PC-9 (cell line): ENCODE measurements at regions not wholly inside any gene's neighbourhood (a gene's known extent, or its start where the extent isn't known, plus 50 kb on each side); places are given as distances from the start of the nearest gene placed in this dataset.

ENCODE experiments used
- BruUV-seq: library from RNA; stranded (reverse); fragments of 400-500 nt; replicated peaks from 2 replicates; lab custom pipeline; 2021; lab: Mats Ljungman, UMichigan
- CTCF ChIA-PET: fragments of 300-600 bp; sonication (Branson Sonifier 250); formaldehyde crosslinking; loops from one replicate; lab custom pipeline; 2022; ENCODE audit warnings: antibody characterized with exemption; lab: Charles Lee
- POLR2A ChIA-PET: fragments of 300-600 bp; sonication (Branson Sonifier 250); formaldehyde crosslinking; loops from one replicate; lab custom pipeline; 2022; ENCODE audit warnings: antibody characterized with exemption; ENCODE audit not compliant: unreplicated experiment; lab: Charles Lee
- DNase-seq, 2 experiments: peaks; one replicate each; pipeline versions ENCODE4 v3.0.0 to v3.0.0-alpha.2; 2015 to 2022; ENCODE audit warnings: mixed read lengths in 1 of 2
- H2AFZ ChIP-seq: fragments of 200-600 bp; sonication (generic); 2 replicates; pipeline ENCODE4 v1.8.1; 2017; ENCODE audit warnings: antibody characterized with exemption
- H3F3A ChIP-seq: fragments of 200-600 bp; sonication (generic); 2 replicates; pipeline ENCODE4 v1.8.1; 2017; ENCODE audit warnings: antibody characterized with exemption, mild to moderate bottlenecking, low read depth; ENCODE audit not compliant: insufficient read depth
- H3K27ac ChIP-seq: fragments of 200-600 bp; sonication (generic); 2 replicates; pipeline ENCODE4 v1.6.1; 2016; ENCODE audit warnings: mixed run types
- H3K27me3 ChIP-seq: fragments of 200-600 bp; sonication (generic); 2 replicates; pipeline ENCODE4 v1.6.1; 2016; ENCODE audit warnings: low read depth, mixed run types; ENCODE audit not compliant: insufficient read depth
- H3K36me3 ChIP-seq: fragments of 200-600 bp; sonication (generic); 2 replicates; pipeline ENCODE4 v1.6.1; 2016; ENCODE audit warnings: low read depth, mixed run types
- H3K4me1 ChIP-seq: fragments of 200-600 bp; sonication (generic); replicated peaks from 2 replicates; pipeline ENCODE4 v1.6.1; 2016; ENCODE audit warnings: mixed run types; ENCODE audit not compliant: insufficient read depth
- H3K4me2 ChIP-seq: fragments of 200-600 bp; sonication (generic); 2 replicates; pipeline ENCODE4 v1.6.1; 2017; ENCODE audit warnings: mixed run types
- H3K4me3 ChIP-seq: fragments of 200-600 bp; sonication (generic); 2 replicates; pipeline ENCODE4 v1.6.1; 2016; ENCODE audit warnings: mixed run types
- H3K79me2 ChIP-seq: fragments of 200-600 bp; sonication (generic); 2 replicates; pipeline ENCODE4 v1.6.1; 2017; ENCODE audit warnings: low read depth, mixed run types
- H3K9me2 ChIP-seq: fragments of 200-600 bp; sonication (generic); 2 replicates; pipeline ENCODE4 v1.8.1; 2017; ENCODE audit warnings: mild to moderate bottlenecking; ENCODE audit not compliant: insufficient read depth
- H3K9me3 ChIP-seq: fragments of 200-600 bp; sonication (generic); 2 replicates; pipeline ENCODE4 v1.8.1; 2016; ENCODE audit warnings: low read depth; ENCODE audit not compliant: insufficient read depth
- H4K20me1 ChIP-seq: fragments of 200-600 bp; sonication (generic); 2 replicates; pipeline ENCODE4 v1.8.1; 2017; ENCODE audit not compliant: insufficient read depth
- EZH2 ChIP-seq: fragments of 200-600 bp; sonication (generic); IDR thresholded peaks from 2 replicates; pipeline ENCODE4 v1.8.0; 2017; ENCODE audit warnings: antibody characterized with exemption, low read depth
- intact Hi-C: fragments of 100-400 bp; cut with micrococcal nuclease; formaldehyde crosslinking; loops from one replicate; pipeline ENCODE4 v1.10.0; 2022; ENCODE audit not compliant: unreplicated experiment
- TF ChIP-seq, protein P1 (sequence below): fragments of 200-600 bp; sonication (generic); conservative IDR thresholded peaks from 2 replicates; pipeline ENCODE4 v1.6.1; 2017; ENCODE audit warnings: mixed run types, antibody characterized with exemption, mild to moderate bottlenecking, moderate library complexity

DNA sequence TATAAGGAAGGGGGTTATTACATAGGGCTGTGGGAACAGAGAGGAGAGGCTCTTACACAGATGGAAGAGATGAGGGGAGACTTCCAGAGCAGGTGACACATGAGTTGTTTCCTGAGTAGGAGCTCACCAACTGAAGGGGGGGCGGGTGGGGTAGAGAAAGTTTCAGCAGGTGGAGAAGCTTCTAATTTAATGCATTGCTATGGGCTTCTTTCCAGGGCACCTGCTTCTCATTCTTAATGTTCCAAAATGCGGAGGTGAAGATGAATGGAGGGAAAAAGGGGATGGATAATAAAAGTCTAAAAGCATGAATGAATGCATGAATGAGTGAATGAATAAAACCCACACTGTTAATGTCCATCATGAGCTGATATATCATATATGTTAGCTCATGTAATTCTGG, 439.0 kb upstream of the CCL2 start:
- ChIA-PET CTCF (no interaction called here), POLR2A (interaction anchor here (0.6 kb wide), 1 partner anchor 27 kb away, joined by 3 read pairs; no protein-coding TSS in a partner anchor)
- no peak for TF ChIP-seq EZH2
- TF ChIP-seq, protein P1, sequence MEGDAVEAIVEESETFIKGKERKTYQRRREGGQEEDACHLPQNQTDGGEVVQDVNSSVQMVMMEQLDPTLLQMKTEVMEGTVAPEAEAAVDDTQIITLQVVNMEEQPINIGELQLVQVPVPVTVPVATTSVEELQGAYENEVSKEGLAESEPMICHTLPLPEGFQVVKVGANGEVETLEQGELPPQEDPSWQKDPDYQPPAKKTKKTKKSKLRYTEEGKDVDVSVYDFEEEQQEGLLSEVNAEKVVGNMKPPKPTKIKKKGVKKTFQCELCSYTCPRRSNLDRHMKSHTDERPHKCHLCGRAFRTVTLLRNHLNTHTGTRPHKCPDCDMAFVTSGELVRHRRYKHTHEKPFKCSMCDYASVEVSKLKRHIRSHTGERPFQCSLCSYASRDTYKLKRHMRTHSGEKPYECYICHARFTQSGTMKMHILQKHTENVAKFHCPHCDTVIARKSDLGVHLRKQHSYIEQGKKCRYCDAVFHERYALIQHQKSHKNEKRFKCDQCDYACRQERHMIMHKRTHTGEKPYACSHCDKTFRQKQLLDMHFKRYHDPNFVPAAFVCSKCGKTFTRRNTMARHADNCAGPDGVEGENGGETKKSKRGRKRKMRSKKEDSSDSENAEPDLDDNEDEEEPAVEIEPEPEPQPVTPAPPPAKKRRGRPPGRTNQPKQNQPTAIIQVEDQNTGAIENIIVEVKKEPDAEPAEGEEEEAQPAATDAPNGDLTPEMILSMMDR: no peak
- no peak overlapping the region for H3K4me2 ChIP-seq
- no peak overlapping the region for H3K4me3 ChIP-seq
- no peaks in the 10 kb centered on the region for H3K9me2 ChIP-seq
- no peak for DNase-seq
- no peaks in the 10 kb centered on the region for H3K9me3 ChIP-seq
- no peaks in the 10 kb centered on the region for H3F3A ChIP-seq
- no peaks in the 10 kb centered on the region for H3K4me1 ChIP-seq
- H3K79me2 ChIP-seq: no peaks in the 10 kb centered on the region
- H3K27ac ChIP-seq: no peak overlapping the region
- peaks cover 40% of the 10 kb centered on the region for H3K27me3 ChIP-seq
- no peak overlapping the region for H2AFZ ChIP-seq
- no peaks in the 10 kb centered on the region for H4K20me1 ChIP-seq
- intact Hi-C loops: no loop called here
- BruUV-seq: no TSS peak
- H3K36me3 ChIP-seq: no peaks in the 10 kb centered on the region

DNA sequence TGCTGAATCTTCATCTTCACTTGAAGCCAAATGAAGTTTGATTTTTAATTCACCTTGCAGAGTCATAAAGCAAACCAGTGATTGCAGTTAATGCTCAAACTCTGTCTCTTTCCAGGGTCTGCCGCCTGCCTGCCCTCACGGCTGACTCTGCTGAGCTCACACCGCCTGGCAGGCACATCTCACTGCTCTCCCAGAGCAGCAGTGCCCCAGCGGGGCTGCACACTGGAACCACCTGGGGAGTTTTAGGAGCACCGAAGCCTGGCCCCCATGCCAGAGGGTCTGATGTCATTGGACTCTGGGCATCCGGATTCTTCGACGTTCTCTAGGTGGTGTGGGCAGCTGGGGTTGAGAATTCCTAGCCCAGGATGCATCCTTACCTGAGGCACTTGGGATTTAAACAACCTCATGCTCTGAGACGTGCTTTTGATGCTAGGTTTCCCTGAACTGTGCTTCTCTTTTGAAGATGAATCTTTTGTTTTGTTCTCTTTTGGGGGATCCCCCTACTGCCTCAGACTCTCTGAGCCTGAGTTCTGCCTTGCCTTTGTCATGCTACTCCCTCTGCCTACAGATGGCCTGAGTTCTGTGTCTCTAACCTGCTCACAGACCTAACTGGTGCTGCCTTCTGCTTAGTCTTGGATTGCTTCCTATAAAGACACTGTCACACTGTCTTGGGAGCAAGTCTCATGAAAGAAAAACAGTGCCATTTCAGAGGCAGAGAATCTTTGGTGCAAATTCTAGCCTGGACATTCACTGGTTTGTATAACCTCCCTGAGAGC, 438.1 kb upstream of the CCL2 start:
- POLR2A ChIA-PET: no interaction called here
- no peaks in the 10 kb centered on the region for H4K20me1 ChIP-seq
- H3F3A ChIP-seq: no peaks in the 10 kb centered on the region
- H3K9me2 ChIP-seq: no peaks in the 10 kb centered on the region
- no peaks in the 10 kb centered on the region for H3K9me3 ChIP-seq
- CTCF ChIA-PET: no interaction called here
- H3K36me3 ChIP-seq: no peaks in the 10 kb centered on the region
- TF ChIP-seq, protein P1: no peak
- TF ChIP-seq EZH2: no peak
- H3K27me3 ChIP-seq: peaks cover 49% of the 10 kb centered on the region
- H3K27ac ChIP-seq: no peak overlapping the region
- H3K79me2 ChIP-seq: no peaks in the 10 kb centered on the region
- BruUV-seq: no TSS peak
- H3K4me1 ChIP-seq: no peaks in the 10 kb centered on the region
- DNase-seq: no peak
- no peak overlapping the region for H2AFZ ChIP-seq
- intact Hi-C loops: no loop called here
- no peak overlapping the region for H3K4me2 ChIP-seq
- no peak overlapping the region for H3K4me3 ChIP-seq

DNA sequence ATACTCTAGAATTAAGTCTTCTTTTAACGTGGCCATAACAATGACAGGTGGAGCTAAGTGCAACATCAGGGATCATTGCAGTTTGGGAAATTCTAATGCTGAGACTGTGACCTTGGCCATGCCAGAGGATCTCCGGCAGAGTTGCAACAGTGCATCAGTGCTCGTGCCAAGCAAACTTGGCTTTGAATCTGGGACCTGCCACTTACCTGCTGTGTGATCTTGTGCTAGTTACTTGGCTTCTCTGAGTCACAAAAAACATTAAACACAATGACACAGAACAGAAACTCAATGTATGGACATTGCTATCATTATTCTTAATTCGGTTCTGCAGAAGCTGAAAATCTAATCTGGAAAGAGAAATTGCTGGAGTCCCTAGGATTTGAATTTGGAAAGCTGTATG, 435.5 kb upstream of the CCL2 start:
- no peaks in the 10 kb centered on the region for H3F3A ChIP-seq
- DNase-seq: no peak
- no peak overlapping the region for H3K4me3 ChIP-seq
- H3K9me3 ChIP-seq: no peaks in the 10 kb centered on the region
- no TSS peak for BruUV-seq
- H3K79me2 ChIP-seq: no peaks in the 10 kb centered on the region
- H3K4me2 ChIP-seq: no peak overlapping the region
- no peaks in the 10 kb centered on the region for H4K20me1 ChIP-seq
- no peak overlapping the region for H3K27ac ChIP-seq
- intact Hi-C loops: no loop called here
- POLR2A ChIA-PET: no interaction called here
- no peaks in the 10 kb centered on the region for H3K36me3 ChIP-seq
- H3K27me3 ChIP-seq: peaks cover 49% of the 10 kb centered on the region
- H3K4me1 ChIP-seq: no peaks in the 10 kb centered on the region
- TF ChIP-seq, protein P1: no peak
- TF ChIP-seq EZH2: no peak
- CTCF ChIA-PET: no interaction called here
- no peaks in the 10 kb centered on the region for H3K9me2 ChIP-seq
- no peak overlapping the region for H2AFZ ChIP-seq
